Tibial nerve (tissue), 4 donors: ENCODE measurements at regions not wholly inside any gene's neighbourhood (a gene's known extent, or its start where the extent isn't known, plus 50 kb on each side); places are given as distances from the start of the nearest gene placed in this dataset.

ENCODE experiments used
- DNase-seq, 2 donors: peaks; one replicate each; pipeline ENCODE4 v3.0.0-alpha.2; 2019; ENCODE audit warnings: low spot score in 2 of 2
- H3K27ac ChIP-seq, 4 donors: fragments of 200-600 bp; sonication (generic) in 3 of 4; one replicate each; pipeline ENCODE4 v1.5.1; 2017 to 2019; ENCODE audit warnings: mild to moderate bottlenecking in 1 of 4
- H3K27me3 ChIP-seq, 2 donors: fragments of 200-600 bp; sonication (generic) in 1 of 2; one replicate each; pipeline versions ENCODE4 v1.5.1 to v1.6.0; 2017 to 2019
- H3K36me3 ChIP-seq, 3 donors: fragments of 200-600 bp; sonication (generic); one replicate each; pipeline ENCODE4 v1.5.1; 2018 to 2019
- H3K4me1 ChIP-seq, 4 donors: fragments of 200-600 bp; sonication (generic) in 3 of 4; one replicate each; pipeline ENCODE4 v1.5.1; 2017 to 2019
- H3K4me3 ChIP-seq, 4 donors: fragments of 200-600 bp; sonication (generic) in 3 of 4; one replicate each; pipeline ENCODE4 v1.5.1; 2017 to 2019; ENCODE audit warnings: mild to moderate bottlenecking in 1 of 4, moderate library complexity in 1 of 4
- H3K9me3 ChIP-seq, 4 donors: fragments of 200-600 bp; sonication (generic) in 3 of 4; one replicate each; pipeline ENCODE4 v1.5.1; 2017 to 2019
- CTCF ChIP-seq, 5 experiments: fragments of 200-600 bp in 3 of 5; fragments of 450-650 bp in 2 of 5; sonication (generic) in 3 of 5; IDR thresholded peaks; one replicate each; pipeline ENCODE4 v1.5.1; 2016 to 2019; ENCODE audit warnings: antibody characterized with exemption in 5 of 5, mild to moderate bottlenecking in 3 of 5, moderate library complexity in 2 of 5
- EP300 ChIP-seq, 2 donors: sonication (generic); formaldehyde crosslinking; IDR thresholded peaks; one replicate each; pipeline ENCODE4 v1.6.1; 2017; ENCODE audit warnings: antibody characterized with exemption in 2 of 2, mild to moderate bottlenecking in 1 of 2
- POLR2A ChIP-seq, 2 donors: fragments of 450-650 bp; IDR thresholded peaks; one replicate each; pipeline ENCODE4 v1.6.1; 2017; ENCODE audit warnings: antibody characterized with exemption in 2 of 2, mild to moderate bottlenecking in 2 of 2, moderate library complexity in 2 of 2
- WGBS, 2 donors: methylation state at CpG; one replicate each; pipeline ENCODE4 v1.1.5; 2018; 5-methylcytosine and 5-hydroxymethylcytosine counted together

DNA sequence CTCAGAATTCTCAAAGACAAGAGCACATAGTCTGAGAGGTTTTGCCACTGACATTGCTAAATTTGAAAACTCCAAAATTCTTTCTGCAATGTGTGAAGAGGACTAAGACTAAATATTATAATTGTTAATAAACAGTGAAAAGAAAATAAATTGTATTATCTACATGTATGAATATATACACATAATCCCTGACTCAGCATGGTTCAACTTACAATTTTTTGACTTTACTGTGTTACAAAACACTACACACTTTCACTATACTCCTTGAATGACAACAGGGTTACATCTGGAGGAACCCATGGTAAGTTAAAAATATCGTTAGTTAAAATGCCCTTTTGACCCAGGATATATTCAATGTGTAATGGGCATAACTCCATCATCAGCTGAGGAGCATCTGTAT is 2017.2 kb upstream of the TENM3 start:
- 44 to 51% methylated on average over 1 of the region's 1 CpG for WGBS, 2 donors

DNA sequence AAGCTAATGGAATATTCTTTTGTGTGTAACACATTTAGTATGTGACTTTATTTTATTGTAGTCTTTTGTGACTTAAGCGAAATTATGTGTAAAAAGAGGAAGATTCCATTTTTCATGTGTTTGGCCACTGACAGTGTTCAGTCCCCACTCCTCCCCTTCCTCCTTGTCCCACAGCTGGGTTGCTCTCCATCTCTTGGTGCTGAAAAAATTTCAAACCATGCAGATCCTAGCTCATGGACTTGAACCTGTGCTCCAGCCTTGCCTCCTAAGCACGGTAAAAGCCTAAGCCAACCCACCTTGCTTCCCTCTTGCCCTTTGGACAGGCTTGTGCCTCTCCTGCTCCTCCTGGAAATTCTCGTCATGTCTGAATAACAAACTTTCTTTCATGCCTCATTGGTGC is 2008.5 kb upstream of the TENM3 start:
- no peaks in the 10 kb centered on the region for H3K9me3 ChIP-seq
- TF ChIP-seq EP300 (IDR thresholded peaks at IDR 0.05) (no peak), CTCF (IDR thresholded peaks at IDR 0.05) (no peak), POLR2A (IDR thresholded peaks at IDR 0.05) (no peak)
- no peak overlapping the region for H3K27ac ChIP-seq
- H3K36me3 ChIP-seq: no peaks in the 10 kb centered on the region
- no peak overlapping the region for H3K4me3 ChIP-seq
- H3K27me3 ChIP-seq: no peaks in the 10 kb centered on the region
- no peaks in the 10 kb centered on the region for H3K4me1 ChIP-seq
- no peak for DNase-seq
- 67 to 73% methylated on average over 3 of the region's 3 CpGs for WGBS, 2 donors

More for the DNA sequence above, 2017.2 kb upstream of the TENM3 start:
- Histone ChIP-seq H3K27ac (no peak overlapping the region), H3K27me3 (no peaks in the 10 kb centered on the region), H3K4me3 (no peak overlapping the region), H3K4me1 (no peaks in the 10 kb centered on the region), H3K9me3 (no peaks in the 10 kb centered on the region), H3K36me3 (no peaks in the 10 kb centered on the region)
- TF ChIP-seq EP300 (IDR thresholded peaks at IDR 0.05) (no peak), CTCF (IDR thresholded peaks at IDR 0.05) (no peak), POLR2A (IDR thresholded peaks at IDR 0.05) (no peak)
- no peak for DNase-seq

DNA sequence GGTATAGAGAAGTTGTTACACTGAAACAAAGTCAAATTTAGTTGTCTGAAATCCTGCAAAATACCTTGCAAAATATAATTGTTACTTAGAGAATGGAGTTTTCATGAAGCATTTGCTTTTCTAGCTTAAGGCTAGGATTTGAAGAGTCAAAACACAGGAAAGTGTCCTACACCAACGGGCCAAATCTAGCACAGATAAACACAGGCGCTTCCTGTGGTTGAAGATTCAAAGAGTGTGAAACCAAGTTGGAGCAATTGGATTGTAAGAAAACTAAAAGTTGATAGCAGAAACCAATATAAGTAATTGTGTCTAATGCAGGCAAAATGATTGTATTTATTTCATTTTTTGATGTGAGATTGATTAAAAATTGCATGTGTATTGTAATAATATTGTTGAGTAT is 2002.5 kb upstream of the TENM3 start:
- no peak for TF ChIP-seq CTCF (IDR thresholded peaks at IDR 0.05)
- TF ChIP-seq EP300 (IDR thresholded peaks at IDR 0.05): no peak
- no peak for TF ChIP-seq POLR2A (IDR thresholded peaks at IDR 0.05)
- no peaks in the 10 kb centered on the region for H3K27me3 ChIP-seq
- no peak overlapping the region for H3K4me3 ChIP-seq
- no peak for DNase-seq
- no peaks in the 10 kb centered on the region for H3K9me3 ChIP-seq
- H3K36me3 ChIP-seq: no peaks in the 10 kb centered on the region
- no peak overlapping the region for H3K27ac ChIP-seq
- no peaks in the 10 kb centered on the region for H3K4me1 ChIP-seq
- 57 to 61% methylated on average over 2 of the region's 2 CpGs for WGBS, 2 donors

GRCh38 chr4:180253419-180253818 is 1989.8 kb upstream of the TENM3 start:
- TF ChIP-seq EP300 (IDR thresholded peaks at IDR 0.05): no peak
- TF ChIP-seq POLR2A (IDR thresholded peaks at IDR 0.05): no peak
- no peak for TF ChIP-seq CTCF (IDR thresholded peaks at IDR 0.05)
- no peak for DNase-seq
- Histone ChIP-seq H3K36me3 (no peaks in the 10 kb centered on the region), H3K27ac (no peak overlapping the region), H3K9me3 (no peaks in the 10 kb centered on the region), H3K27me3 (no peaks in the 10 kb centered on the region), H3K4me1 (no peaks in the 10 kb centered on the region), H3K4me3 (no peak overlapping the region)
- WGBS, 2 donors: 76 to 83% methylated on average over 1 of the region's 1 CpG

DNA sequence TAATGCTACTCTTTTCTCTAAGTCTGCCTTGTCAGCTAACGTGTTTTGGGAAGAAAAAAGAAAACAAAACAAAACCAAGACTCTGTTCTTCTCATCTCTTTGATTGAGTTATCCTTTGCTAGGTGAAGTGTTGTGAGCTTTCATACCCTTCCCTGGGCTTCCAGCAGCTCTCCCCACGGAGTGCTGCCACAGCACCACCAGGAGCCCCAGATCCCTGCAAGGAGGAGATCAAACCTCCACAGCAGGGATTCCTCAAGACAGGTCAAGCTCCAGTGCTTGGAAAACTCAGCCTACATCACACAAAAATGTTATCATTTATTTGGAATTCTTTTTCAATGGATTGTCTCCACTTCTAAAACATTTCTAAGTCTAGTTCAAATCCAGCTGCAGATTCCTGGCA is 1981.9 kb upstream of the TENM3 start:
- no peaks in the 10 kb centered on the region for H3K4me1 ChIP-seq

More for the DNA sequence above, 1981.9 kb upstream of the TENM3 start:
- no peak overlapping the region for H3K27ac ChIP-seq
- no peaks in the 10 kb centered on the region for H3K36me3 ChIP-seq
- H3K4me3 ChIP-seq: no peak overlapping the region
- DNase-seq: no peak
- 32 to 39% methylated on average over 2 of the region's 2 CpGs for WGBS, 2 donors
- no peaks in the 10 kb centered on the region for H3K9me3 ChIP-seq
- TF ChIP-seq CTCF (IDR thresholded peaks at IDR 0.05) (no peak), EP300 (IDR thresholded peaks at IDR 0.05) (no peak), POLR2A (IDR thresholded peaks at IDR 0.05) (no peak)
- H3K27me3 ChIP-seq: no peaks in the 10 kb centered on the region
